AG04450 (cell line): ENCODE measurements at regions not wholly inside any gene's neighbourhood (a gene's known extent, or its start where the extent isn't known, plus 50 kb on each side); places are given as distances from the start of the nearest gene placed in this dataset.
"Not testable (repeated sequence)": the region's sequence is repeated elsewhere in the genome, so short reads cannot be mapped to it uniquely, and the experiment has no call there.

Experiments used
- CTCF ChIA-PET: fragments of 300-600, 350-600 bp; formaldehyde crosslinking; extraction: SDS; loops from one replicate; lab custom pipeline; 2022; ENCODE audit warnings: antibody characterized with exemption, inconsistent platforms; lab: Charles Lee
- POLR2A ChIA-PET: fragments of 350-600 bp; formaldehyde crosslinking; extraction: SDS; loops from one replicate; lab custom pipeline; 2021; ENCODE audit warnings: antibody characterized with exemption, inconsistent platforms; lab: Yijun Ruan, JAX
- DNase-seq: peaks from one replicate; pipeline ENCODE4 v3.0.0-alpha.2; 2011; ENCODE audit warnings: low read depth, low spot score
- H3K27ac ChIP-seq: one replicate; pipeline ENCODE4 v1.5.1; 2012; ENCODE audit warnings: low read depth, low read length, control low read depth
- H3K27me3 ChIP-seq: one replicate; pipeline ENCODE4 v1.6.0; 2012; ENCODE audit warnings: low read length; ENCODE audit not compliant: control insufficient read depth, insufficient read depth
- H3K4me3 ChIP-seq: 2 replicates; pipeline ENCODE4 v1.5.1; 2011; ENCODE audit warnings: mild to moderate bottlenecking, low read depth, low read length, control low read depth
- H3K9me3 ChIP-seq: 2 replicates; pipeline ENCODE4 v1.5.1; 2012; ENCODE audit warnings: low read length; ENCODE audit not compliant: control insufficient read depth, insufficient read depth
- CTCF ChIP-seq: IDR thresholded peaks from 2 replicates; pipeline ENCODE4 v1.5.1; 2011; ENCODE audit warnings: low read depth, low read length, control low read depth, inconsistent platforms

GRCh38 chr2:221948076-221948475 is 350.7 kb downstream of the PAX3 start:
- DNase-seq, result no peak
- ChIA-PET POLR2A (no interaction called here), CTCF (no interaction called here)
- TF ChIP-seq CTCF, result no peak
- no peaks in the 10 kb centered on the region for H3K9me3 ChIP-seq
- H3K4me3 ChIP-seq, result no peak overlapping the region
- no peak overlapping the region for H3K27ac ChIP-seq
- H3K27me3 ChIP-seq, result no peaks in the 10 kb centered on the region

GRCh38 chr2:221944452-221944851 is 354.3 kb downstream of the PAX3 start:
- H3K4me3 ChIP-seq, H3K9me3 ChIP-seq, DNase-seq, CTCF ChIA-PET, H3K27me3 ChIP-seq, H3K27ac ChIP-seq, POLR2A ChIA-PET: not testable (repeated sequence)

- no peak overlapping the region for H3K4me3 ChIP-seq
- H3K27me3 ChIP-seq, result no peaks in the 10 kb centered on the region
- TF ChIP-seq CTCF, result no peak
- ChIA-PET POLR2A (no interaction called here), CTCF (no interaction called here)
- H3K9me3 ChIP-seq, result no peaks in the 10 kb centered on the region
- no peak overlapping the region for H3K27ac ChIP-seq
- no peak for DNase-seq
These were observed 355.6 kb downstream of the PAX3 start for GRCh38 chr2:221943076-221943810.

- Histone ChIP-seq H3K9me3 (no peaks in the 10 kb centered on the region), H3K4me3 (no peak overlapping the region), H3K27ac (no peak overlapping the region), H3K27me3 (no peaks in the 10 kb centered on the region)
- DNase-seq, result no peak
- TF ChIP-seq CTCF, result no peak
- CTCF ChIA-PET, result interaction anchor here (0.5 kb wide), 1 partner anchor 809 kb away, joined by 4 read pairs; no protein-coding TSS in a partner anchor
- POLR2A ChIA-PET, result no interaction called here
These were observed 359.3 kb upstream of the EPHA4 start for GRCh38 chr2:221931251-221931991.

- Histone ChIP-seq H3K9me3 (no peaks in the 10 kb centered on the region), H3K4me3 (no peak overlapping the region), H3K27ac (no peak overlapping the region), H3K27me3 (no peaks in the 10 kb centered on the region)
- CTCF ChIA-PET, result no interaction called here
- TF ChIP-seq CTCF, result no peak
- POLR2A ChIA-PET, result no interaction called here
- no peak for DNase-seq
These were observed 357.2 kb upstream of the EPHA4 start for GRCh38 chr2:221929259-221929658.
